Progenitor cell of endocrine pancreas (in vitro differentiated cells): ENCODE measurements at regions not wholly inside any gene's neighbourhood (a gene's known extent, or its start where the extent isn't known, plus 50 kb on each side); places are given as distances from the start of the nearest gene placed in this dataset.

Source experiments
- DNase-seq: peaks from one replicate; pipeline ENCODE4 v3.0.0; 2021; ENCODE audit warnings: low spot score; ENCODE audit not compliant: unreplicated experiment
- H3K27ac Mint-ChIP-seq: 2 replicates; pipeline ENCODE4 v1.8.0; 2021; ENCODE audit warnings: mild to moderate bottlenecking, moderate library complexity, mixed read lengths
- H3K27me3 Mint-ChIP-seq: 2 replicates; pipeline ENCODE4 v1.8.0; 2021; ENCODE audit warnings: mixed read lengths
- H3K36me3 Mint-ChIP-seq: 2 replicates; pipeline ENCODE4 v1.8.0; 2022; ENCODE audit warnings: mixed read lengths; ENCODE audit not compliant: insufficient read depth
- H3K4me1 Mint-ChIP-seq: 2 replicates; pipeline ENCODE4 v1.8.0; 2021; ENCODE audit warnings: low read depth, mixed read lengths
- H3K4me3 Mint-ChIP-seq: 2 replicates; pipeline ENCODE4 v1.8.0; 2021; ENCODE audit warnings: low read depth, mild to moderate bottlenecking, moderate library complexity, mixed read lengths
- H3K9me3 Mint-ChIP-seq: 2 replicates; pipeline ENCODE4 v1.8.0; 2021; ENCODE audit warnings: low read depth, mixed read lengths
- CTCF ChIP-seq: fragments of 200-600 bp; sonication (generic); IDR thresholded peaks from one replicate; pipeline ENCODE4 v1.5.0; 2021; ENCODE audit warnings: antibody characterized with exemption, mild to moderate bottlenecking; ENCODE audit not compliant: unreplicated experiment

DNA sequence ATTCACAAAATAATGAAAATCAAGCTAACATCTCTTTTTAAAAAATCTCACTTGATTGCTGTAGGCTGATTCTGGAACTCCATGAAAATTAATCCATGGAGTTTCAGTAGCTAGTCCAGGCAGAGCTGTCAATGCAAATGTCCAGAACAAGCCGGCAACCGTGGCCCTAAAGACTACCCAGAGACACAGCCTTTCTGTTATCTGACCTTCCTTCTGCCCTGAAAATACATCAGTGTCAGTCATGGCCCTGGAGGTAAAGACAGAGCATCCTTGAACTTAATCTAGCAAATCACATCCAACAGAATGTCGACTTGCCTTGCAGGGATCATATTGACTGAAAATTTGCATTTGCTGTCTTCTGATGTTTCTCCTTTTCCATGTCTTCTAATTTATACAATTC, 887.4 kb upstream of the B3GALT2 start:
- Mint-ChIP-seq H3K4me3 (no peak overlapping the region), H3K9me3 (peaks cover 7% of the 10 kb centered on the region), H3K27me3 (no peaks in the 10 kb centered on the region), H3K4me1 (no peaks in the 10 kb centered on the region), H3K27ac (no peak overlapping the region), H3K36me3 (no peaks in the 10 kb centered on the region)
- no peak for DNase-seq
- TF ChIP-seq CTCF, result no peak

DNA sequence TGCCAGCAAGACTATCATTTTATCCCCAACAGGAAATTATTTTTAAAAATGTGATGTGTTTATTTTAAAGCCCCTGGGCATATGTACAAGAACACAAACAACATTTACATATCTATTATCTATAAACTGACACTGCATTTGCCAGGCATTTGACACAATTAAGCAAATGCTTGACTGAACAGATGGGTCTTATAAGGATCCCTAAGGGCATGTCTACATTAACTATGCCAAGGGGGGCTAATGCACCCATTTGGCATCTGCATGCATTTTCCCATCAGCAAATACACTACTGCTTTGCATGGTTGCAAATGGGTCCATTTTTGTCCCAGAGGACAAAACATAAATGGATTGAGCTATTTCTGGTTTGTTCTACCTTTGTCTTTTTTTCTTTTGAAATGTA, 884.8 kb upstream of the B3GALT2 start:
- DNase-seq, result no peak
- TF ChIP-seq CTCF, result no peak
- H3K36me3 Mint-ChIP-seq, result no peaks in the 10 kb centered on the region
- H3K27me3 Mint-ChIP-seq, result no peaks in the 10 kb centered on the region
- no peaks in the 10 kb centered on the region for H3K4me1 Mint-ChIP-seq
- no peaks in the 10 kb centered on the region for H3K9me3 Mint-ChIP-seq
- H3K4me3 Mint-ChIP-seq, result no peak overlapping the region
- no peak overlapping the region for H3K27ac Mint-ChIP-seq

- no peak for TF ChIP-seq CTCF
- Mint-ChIP-seq H3K4me1 (no peaks in the 10 kb centered on the region), H3K27ac (no peak overlapping the region), H3K9me3 (no peaks in the 10 kb centered on the region), H3K27me3 (no peaks in the 10 kb centered on the region), H3K4me3 (no peak overlapping the region), H3K36me3 (no peaks in the 10 kb centered on the region)
- DNase-seq, result no peak
Observed at GRCh38 chr1:194069831-194070218, 883.4 kb upstream of the B3GALT2 start.

DNA sequence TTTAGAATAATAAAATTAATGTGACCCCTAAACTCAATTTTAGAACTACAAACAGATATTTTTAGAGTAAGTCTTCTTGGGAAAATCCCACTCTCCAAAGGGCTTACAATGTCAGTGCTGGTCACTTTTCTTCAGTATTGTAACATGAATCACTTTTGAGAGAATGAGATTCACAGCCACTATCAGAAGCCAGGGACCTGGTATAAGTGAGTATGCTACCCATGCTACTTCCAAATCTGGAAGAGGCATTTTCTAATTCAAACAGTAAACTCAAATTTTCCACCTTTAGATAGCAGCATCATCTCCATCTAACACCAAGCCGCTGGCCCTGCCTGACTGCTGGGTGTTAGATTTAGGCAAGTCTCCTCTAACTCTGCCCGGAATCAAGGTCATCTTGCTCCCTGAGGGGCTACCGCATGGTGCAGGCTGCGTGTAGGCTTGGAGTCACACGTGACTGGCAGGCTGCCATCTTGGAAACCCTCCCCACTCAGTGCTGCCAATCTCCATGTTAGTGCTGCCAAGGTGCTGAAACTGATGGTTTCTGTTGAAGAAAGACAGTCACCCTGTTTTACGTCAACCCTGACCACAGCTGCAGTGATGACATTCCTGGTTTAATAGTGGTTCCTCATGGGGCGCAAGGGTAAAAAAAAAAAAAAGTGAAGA, 882.9 kb upstream of the B3GALT2 start:
- no peaks in the 10 kb centered on the region for H3K4me1 Mint-ChIP-seq

DNA sequence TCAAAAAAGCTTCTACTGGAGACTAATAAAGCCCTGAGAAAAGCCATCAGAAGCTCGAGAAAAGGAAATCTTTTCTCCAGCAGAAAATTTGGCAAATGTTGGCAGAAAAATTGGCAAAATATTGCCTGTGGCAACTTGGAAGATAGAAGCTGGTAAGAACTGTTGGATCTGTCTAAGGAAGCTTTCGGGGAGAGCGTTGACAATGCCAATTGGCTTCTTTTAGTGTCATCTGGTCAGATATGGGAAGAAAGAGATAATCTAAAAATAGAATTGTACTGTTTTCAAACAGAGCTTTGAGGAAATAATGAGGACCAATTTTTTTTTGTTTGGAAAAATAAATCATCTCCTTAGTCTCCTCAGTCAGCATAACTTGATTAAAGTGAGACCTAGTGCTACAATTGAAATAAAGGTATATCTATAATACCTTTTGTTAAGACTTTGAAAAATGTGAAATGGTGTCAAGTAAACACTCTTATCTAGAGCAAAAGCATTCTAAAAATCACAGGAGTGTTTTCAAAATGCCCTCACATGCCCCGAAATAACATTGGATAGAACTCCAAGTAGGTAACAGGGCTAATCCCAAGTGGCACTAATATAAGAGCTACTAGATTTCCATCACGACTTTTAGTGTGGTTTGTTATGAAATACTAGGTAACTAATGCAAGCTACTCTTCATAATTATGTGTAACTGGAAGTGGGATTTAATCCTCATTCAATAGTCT, 882.2 kb upstream of the B3GALT2 start:
- no peaks in the 10 kb centered on the region for H3K9me3 Mint-ChIP-seq
- TF ChIP-seq CTCF, result no peak
- DNase-seq, result no peak
- no peaks in the 10 kb centered on the region for H3K27me3 Mint-ChIP-seq
- H3K27ac Mint-ChIP-seq, result no peak overlapping the region
- no peaks in the 10 kb centered on the region for H3K4me1 Mint-ChIP-seq
- no peak overlapping the region for H3K4me3 Mint-ChIP-seq
- H3K36me3 Mint-ChIP-seq, result no peaks in the 10 kb centered on the region

More for the DNA sequence above, 882.9 kb upstream of the B3GALT2 start:
- H3K27ac Mint-ChIP-seq, result no peak overlapping the region
- no peaks in the 10 kb centered on the region for H3K36me3 Mint-ChIP-seq
- no peaks in the 10 kb centered on the region for H3K27me3 Mint-ChIP-seq
- H3K4me3 Mint-ChIP-seq, result no peak overlapping the region
- no peaks in the 10 kb centered on the region for H3K9me3 Mint-ChIP-seq
- DNase-seq, result no peak
- no peak for TF ChIP-seq CTCF
